GM21390 (cell line): ENCODE measurements at regions not wholly inside any gene's neighbourhood (a gene's known extent, or its start where the extent isn't known, plus 50 kb on each side); places are given as distances from the start of the nearest gene placed in this dataset.
"Not testable (repeated sequence)": the region's sequence is repeated elsewhere in the genome, so short reads cannot be mapped to it uniquely, and the experiment has no call there.

Source experiments
- ATAC-seq: cut with Tn5 transposase; IDR thresholded peaks from one replicate; pipeline ENCODE4 v1.9.1; 2021; ENCODE audit not compliant: unreplicated experiment

DNA sequence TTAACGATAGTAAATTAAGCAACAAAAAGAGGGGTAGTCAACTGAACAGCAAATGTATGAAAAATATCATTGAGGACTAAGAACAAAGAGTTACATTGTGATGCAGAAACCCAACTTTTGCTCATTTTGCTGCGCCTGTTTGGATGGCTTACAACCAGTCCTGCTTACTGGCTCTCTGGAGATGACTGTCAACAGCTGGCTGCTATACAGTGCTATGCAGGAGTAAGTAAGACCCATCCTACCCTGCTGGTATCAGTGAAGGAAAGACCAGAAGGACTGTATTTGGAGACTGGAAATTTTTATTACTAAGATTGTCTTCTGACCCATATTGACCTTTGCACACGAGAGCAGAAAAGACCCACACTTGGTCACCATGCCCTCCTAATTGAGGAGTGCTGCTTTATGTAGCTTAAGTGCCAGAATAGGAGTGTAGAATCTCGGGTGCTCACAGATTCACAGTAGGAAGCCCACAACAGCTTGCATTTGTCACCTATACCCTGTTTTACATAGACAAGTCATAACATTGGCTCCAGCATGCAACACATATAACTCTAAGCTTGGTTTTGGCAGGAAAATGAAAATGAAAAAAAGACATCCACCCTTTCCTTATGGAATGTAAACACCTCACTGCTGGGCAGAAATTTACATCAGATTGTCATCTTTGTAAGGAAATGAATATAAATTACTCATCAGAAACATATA lies 1915.0 kb upstream of the CELF4 start:
- no peak for ATAC-seq

DNA sequence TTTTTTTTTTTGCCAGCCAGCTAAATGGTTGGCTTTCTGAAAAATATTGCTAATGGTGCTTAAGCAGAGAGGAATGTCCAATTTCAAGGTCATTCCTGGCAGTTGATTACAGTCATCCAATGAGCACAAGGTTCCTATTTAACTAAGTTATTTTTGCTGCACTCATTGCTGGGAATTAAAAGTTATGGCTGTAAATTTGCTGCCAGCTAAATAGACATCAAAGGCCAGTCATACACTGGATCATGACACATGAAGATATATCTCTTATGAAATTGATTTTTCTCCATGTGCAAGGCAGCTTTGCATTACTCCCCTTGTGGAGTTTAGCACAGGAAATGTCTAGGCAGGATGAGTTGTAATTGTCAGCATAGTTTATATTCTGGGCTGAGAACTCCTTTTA lies 1898.4 kb upstream of the CELF4 start:
- no peak for ATAC-seq

DNA sequence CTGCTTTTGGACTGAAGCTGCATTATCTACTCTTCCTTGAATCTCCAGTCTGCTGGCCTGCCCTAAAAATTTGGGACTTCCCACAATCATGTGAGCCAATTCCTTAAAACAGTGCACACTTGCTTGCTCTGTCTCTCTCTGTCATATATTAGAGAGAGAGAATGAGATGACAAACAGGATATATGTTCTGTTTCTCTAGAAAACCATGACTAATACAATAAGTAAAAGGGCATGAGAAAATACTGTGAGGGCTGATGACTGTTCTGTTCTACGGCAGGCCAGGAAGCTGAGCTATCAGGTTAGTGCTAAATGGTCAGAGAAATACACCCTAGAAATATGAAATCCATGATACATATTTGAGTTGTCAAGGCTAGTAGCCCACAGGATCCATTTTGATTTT lies 1896.8 kb upstream of the CELF4 start:
- no peak for ATAC-seq

DNA sequence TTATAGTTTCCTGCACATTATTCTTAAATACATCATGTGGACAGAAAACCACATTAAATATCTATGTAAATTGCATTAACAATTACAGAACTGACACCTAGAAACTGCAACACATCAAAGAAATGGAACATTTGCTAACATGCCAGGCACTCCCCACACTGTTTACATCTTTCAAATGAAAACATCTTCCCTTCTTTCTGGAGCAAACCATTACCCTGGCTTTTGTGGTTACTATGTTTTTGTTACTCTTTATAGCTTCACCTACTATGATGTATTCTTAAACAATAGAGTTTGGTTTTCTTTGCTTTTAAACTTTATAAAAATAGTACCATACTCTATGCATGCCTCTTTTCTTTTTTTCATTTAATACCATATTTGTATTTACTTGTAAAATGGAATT lies 1894.5 kb upstream of the CELF4 start:
- no peak for ATAC-seq

DNA sequence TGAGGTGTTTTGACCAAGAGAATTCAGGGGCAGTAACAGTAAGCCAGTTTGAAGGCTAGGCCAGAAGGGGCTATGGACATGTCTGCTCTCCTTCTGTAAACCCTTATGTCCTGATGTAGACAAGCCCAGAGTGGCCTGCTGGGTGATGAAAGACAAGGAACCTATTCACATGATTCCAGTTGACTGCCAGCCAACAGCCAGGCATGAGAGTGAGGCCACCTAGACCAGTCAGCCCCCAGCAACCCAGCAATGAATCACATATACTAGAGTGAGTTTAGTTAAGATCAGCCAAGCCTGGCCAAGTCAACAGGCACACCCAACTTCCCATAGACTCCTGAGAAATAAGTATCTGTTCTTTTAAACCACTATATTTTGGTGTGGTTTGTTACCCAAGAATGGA lies 1889.7 kb upstream of the CELF4 start:
- ATAC-seq: no peak

DNA sequence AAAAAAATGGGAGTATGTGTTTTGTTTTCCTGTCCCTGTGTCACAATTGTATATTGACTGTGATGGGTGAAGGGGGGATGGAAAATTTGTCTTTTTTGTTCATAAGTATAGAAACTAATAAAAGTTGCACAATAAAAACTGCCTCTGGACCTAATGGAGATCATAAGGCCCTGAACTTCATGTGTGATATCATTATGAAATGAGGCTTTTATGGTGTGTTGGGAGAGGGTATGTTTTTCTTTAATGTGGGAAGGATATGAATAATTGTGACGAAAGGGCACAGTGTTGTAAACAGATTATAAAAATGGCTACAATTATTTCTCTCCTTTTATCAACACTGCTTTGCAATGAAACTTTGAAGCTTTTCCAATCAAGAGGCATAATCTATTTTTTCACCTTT lies 1889.3 kb upstream of the CELF4 start:
- ATAC-seq: no peak

DNA sequence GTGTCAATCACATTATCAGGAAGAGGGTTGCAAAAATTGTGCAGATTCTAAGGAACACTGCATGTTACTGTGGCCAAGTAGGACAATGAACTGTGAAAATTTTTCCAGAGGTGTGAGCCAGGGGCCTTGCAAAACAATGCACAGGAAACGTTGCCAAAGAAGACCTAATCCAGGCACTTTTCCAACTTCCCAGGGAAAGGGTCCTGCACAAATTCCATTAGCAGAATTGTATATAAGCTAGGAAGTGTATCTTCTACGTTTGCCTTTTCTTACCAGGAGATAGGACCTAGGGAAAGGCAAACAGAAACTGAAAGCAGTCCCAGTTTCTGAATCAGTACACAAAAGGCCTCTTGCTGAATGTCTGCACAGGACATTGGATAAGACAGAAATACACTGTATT lies 1888.3 kb upstream of the CELF4 start:
- ATAC-seq: no peak

DNA sequence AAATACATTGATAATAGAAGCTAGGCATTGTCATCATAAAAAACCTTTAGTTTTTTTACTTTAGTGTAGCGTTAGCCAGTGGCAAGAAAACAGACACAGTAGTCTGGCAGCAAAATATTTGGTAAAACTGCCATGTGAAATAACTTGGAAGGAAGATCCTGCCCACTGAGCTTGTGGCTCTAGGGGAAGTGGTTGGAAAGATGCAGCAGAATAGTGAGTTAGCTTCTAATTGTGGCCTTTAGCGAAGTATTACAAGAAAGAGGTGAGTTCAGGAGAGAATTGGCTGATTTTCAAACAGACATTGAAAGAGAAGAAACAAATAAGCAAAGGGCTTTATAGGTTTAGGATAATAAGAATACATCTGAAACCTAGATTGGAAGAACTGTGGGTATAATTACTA lies 1887.8 kb upstream of the CELF4 start:
- ATAC-seq: no peak

DNA sequence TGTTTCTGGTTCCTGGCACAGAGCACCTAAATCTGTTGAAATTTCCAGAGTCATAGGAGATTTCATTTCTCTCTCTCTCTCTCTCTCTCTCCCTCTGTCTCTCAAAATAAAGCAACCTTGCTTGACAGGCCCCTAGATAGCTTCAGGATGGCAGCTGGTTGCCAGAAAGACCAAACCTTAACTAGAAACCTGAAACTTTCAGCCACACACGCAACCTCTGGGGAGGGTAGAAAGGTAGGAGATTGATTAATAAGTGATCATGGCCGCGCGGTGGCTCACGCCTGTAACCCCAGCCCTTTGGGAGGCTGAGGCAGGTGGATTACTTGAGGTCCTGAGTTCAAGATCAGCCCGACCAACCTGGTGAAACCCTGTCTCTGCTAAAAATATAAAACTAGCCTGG lies 1885.4 kb upstream of the CELF4 start:
- ATAC-seq: no peak

DNA sequence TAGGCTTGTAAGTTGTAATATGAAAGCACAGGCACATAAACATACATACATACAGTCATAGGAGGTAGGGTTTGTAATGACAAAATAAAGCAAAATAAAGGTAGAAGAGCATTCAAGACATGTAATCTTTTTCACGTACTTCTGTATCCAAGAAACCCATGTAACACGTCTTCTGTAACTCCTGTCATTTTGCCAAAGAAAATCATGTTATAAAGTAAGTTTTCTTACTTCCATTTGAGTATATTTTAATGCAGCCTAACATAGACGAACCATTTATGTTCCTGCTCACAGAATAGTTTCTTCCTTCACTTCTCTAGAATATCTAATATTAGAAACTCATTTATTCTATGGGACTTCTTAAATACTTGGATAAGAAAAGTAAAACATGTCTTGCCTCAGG lies 1884.0 kb upstream of the CELF4 start:
- ATAC-seq: no peak

DNA sequence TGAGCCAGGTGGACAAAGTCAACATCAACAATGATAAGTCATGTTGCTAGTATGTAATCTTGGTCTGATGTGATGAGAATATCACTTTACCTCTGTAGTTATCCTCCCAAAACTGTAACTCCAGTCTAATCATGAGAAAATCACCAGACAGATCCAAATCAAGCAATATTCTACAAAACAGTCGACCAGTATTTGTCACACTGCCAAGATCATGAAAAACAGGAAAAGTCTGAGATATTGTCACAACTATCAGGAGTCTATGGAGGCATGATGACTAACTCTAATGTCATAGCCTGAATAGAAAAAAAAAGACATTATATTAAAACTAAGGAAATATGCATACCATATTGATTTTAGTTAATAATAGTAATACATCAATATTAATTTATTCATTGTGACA lies 1883.3 kb upstream of the CELF4 start:
- no peak for ATAC-seq

DNA sequence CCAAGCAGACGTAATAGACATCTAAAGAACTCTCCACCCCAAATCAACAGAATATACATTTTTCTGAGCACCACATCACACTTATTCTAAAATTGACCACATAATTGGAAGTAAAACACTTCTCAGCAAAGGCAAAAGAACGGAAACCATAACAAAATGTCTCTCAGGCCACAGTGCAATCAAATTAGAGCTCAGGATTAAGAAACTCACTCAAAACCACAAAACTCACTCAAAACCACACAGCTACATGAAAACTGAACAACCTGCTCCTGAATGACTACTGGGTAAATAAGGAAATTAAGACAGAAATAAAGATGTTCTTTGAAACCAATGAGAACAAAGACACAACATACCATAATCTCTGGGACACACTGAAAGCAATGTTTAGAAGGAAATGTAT lies 1879.4 kb upstream of the CELF4 start:
- not testable (repeated sequence) for ATAC-seq

DNA sequence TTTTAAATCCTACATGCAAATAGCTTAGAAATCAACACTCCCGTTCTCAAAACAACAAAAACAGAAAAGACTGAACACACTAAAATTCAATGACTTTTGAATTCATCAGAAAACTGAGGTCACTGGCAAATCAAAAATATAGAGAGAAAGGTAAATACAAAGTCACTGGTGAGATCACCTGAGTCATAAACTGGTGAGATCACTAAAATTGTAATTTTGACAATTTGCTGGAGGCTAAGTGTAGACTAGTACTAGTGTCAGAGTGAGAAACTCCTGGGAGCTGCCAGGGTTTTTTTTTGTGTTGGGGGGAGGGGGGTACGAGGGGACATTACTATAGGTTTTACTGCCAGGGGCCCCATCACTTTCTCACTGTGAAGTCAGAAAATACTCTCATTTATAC lies 1876.0 kb upstream of the CELF4 start:
- no peak for ATAC-seq

DNA sequence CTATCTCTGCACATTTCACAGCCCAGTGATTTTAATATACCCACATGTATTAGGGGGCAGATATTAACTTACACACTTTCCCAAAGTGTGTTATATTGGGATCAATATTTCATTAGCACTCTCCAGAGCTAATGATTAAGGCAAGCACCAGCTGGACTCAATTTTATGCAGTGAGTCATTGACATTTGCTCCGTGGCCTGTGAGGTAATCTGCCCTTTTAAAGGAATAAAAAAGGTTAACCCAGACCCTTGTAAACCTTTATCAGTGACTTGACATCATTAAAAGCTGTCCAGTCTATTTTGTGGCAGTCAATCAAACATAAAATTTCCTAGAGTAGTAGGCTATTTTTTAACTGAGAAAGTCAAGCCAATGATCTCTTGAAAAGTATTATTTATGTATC lies 1870.4 kb upstream of the CELF4 start:
- ATAC-seq: no peak

DNA sequence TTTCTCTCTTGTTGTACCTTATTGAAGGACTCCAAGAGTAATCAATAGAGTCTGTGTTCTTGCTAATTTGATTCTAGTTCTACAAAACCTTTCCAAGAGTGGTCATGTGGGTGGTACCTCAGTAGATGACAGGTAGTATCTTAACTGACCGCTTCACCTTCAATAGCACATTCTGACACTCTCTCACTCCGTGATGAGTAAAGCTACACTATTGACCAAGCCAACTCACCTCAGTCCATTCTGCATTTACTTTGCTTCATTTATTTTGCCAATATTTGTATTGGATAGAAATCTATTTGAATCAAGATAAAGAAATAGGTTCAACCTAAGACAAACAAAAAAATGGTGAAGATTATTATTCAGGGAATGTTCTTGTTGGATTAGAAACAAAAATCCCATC lies 1869.6 kb upstream of the CELF4 start:
- no peak for ATAC-seq

DNA sequence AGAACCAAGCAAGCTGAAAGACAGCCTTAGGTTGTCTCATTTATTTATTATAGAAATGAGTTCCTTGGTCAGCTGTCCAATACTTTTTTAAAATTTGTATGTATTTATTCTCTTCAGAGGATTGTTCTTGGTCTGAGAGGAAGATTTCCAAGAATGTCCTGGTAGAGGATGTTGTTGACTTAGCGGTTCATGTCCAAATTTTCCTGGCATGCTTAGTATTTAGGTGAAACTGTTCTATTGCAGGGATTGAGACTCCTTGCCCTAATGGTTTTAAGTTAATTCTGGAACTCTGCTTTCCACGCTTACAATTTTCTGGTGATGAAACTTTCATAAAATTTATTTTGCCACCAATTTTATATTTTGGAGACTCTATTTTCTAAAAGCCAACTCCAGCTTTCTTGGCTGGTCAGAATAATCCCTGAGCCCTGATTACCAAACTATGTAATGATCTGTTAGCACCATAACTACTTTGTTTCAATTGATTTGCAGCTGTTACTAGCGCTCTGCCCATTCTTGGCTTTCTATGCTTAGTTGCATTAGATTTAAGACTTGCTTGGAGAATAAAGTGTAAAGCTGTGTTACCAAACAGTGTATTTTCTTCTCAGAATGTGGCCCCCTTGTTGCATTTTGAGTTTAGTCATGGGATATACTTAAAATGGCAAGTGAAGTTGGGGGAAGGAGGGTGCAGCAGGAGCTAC lies 1868.8 kb upstream of the CELF4 start:
- ATAC-seq: no peak

DNA sequence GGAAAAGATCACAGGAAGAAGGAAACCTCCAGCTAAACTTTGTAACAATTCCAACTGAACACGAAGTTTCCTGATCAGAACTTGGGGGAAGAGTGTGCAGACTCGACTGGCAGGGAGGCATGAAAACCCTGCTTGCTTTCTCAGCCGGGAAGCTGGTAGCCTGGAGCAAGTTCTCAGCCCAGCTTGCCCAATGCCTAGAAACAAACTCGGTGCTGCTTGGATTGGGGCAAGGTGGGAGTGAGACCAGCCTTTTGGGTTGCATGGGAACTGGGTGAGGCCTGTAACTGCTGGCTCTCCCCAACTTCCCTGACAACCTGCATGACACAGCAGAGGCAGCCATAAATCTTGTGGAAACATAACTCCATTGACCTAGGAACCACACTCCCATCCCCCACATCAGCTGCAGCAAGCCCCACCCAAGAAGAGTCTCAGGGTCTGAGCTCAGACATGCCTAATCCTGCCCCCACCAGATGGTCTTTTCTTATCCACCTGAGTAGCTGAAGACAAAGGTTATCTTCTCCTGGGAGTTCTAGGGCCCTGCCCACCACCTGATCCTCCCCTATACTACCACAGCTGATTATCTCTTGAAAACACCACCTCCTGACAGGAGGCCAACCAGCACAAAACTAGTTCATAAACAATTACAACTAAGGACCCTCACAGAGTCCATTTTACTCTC lies 1859.7 kb upstream of the CELF4 start:
- ATAC-seq: no peak

DNA sequence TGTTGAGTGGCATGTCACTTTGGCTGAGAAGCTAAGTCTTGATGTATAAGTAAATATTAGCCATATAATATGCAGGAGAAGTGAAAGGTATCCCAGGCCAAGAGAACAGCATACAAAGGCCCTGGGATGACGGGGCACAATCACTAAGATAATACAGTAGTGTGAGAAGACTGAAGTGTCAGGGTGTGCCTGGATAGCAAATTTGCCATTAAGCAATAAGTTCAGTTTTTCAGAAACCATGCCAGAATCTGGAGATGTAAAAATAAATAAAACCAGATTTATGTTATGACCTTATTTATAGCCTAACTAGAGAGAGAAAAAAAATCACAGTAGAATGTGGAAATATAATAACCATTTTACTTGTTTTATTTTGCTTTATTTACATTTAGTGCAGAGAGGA lies 1858.7 kb upstream of the CELF4 start:
- no peak for ATAC-seq

DNA sequence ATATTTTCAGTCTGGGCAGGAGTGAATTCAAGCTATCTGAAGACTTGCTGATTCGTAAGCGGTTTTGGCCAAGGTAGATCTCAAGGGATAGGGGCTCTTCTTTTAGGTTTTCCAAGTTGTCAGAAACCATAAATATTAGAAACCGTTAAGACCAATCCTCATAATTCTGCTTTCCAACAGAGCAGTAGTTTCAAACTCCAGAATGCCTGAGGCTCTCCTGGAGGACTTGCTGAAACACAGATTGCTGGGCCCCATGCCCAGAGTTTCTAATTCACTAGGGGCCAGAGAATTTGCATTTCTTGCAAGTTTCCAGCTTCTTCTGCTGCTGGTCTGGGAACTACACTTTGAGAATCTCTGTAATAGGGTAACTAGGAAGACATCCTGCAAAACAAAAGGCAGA lies 1855.7 kb upstream of the CELF4 start:
- ATAC-seq: no peak

DNA sequence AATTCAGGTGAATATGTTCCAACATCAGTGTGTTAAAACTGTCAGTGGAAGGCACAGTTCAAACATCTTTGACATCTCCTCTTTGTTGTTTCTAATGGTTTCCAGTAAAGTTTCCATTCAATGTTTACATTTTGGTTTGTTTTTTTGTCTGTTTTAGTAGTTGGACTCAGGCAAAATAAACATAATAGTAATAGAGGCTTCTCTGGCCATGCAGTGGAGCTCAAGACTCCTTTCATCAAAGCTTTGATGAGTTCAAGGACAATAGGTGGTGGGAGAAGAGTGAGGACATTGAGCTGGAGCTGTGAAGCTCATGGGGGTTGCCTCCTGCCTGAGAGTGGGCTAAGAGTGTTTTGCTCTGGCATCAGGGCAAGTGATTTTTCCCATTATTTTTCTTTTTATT lies 1853.7 kb upstream of the CELF4 start:
- ATAC-seq: no peak

DNA sequence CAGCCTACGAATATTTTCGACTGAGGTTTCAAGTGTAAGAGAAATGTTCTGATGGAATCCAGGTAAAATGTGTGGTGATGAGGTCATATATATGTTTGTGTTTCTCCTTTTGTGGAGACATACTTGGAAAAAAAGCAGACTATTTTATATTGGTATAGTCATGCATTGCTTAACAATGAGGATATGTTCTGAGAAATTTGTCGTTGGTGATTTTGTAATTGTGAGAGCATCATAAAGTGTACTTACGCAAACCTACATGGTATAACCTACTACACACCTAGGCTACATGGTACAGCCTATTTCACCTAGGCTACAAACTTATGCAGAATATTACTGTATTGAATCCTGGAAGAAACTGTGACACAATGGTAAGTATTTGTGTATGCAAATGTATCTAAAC lies 1849.9 kb upstream of the CELF4 start:
- no peak for ATAC-seq

DNA sequence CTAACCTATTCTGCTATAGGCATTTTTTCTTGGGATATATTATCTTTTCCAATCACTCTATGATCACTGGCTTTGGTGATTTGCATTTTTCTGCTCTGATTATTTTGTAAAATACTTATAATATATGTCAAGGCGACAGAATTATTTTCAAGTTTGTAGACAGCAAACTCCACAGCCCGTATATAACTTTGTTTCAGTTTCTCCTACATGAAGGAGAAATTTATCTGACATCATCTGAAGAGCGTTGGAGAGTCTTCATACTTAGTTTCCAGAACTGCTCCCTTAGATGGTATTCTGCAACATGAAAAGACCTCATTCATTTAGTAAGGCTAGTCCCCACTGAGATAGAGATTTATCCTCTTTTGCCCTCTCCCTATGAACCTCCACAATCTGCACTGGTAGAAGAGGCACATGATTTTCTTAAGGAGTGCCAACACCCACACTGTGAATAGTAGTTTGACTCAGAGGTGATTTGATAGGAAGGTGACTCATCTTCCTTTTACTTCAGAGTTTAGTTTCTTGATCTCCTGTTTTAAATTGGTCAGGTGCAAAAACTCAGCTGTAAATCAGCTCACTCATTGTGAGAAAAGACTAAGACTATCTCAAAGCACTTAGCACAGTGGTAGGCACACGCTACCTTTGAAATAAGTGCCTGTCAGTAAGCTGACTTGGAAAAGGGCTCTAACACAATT lies 1848.6 kb upstream of the CELF4 start:
- no peak for ATAC-seq
